SU-DHL-6 (cell line): ENCODE measurements at regions not wholly inside any gene's neighbourhood (a gene's known extent, or its start where the extent isn't known, plus 50 kb on each side); places are given as distances from the start of the nearest gene placed in this dataset.

Experiments
- H2AFZ ChIP-seq: fragments of 200-600 bp; sonication (generic); 2 replicates; pipeline ENCODE4 v1.6.1; 2014; ENCODE audit warnings: low read depth, mild to moderate bottlenecking, moderate library complexity, mixed read lengths, antibody characterized with exemption, low read length; ENCODE audit not compliant: severe bottlenecking
- H3F3A ChIP-seq: fragments of 200-600 bp; shearing (Covaris generic); 2 replicates; pipeline ENCODE4 v1.6.0; 2016; ENCODE audit warnings: antibody characterized with exemption, mild to moderate bottlenecking; ENCODE audit not compliant: insufficient read depth
- H3K27ac ChIP-seq: fragments of 200-600 bp; sonication (generic); 2 replicates; pipeline ENCODE4 v1.5.1; 2016; ENCODE audit warnings: low read depth, mild to moderate bottlenecking, low read length, moderate library complexity, mixed read lengths
- H3K27me3 ChIP-seq: fragments of 200-600 bp; sonication (generic), shearing (Covaris generic); 2 replicates; pipeline ENCODE4 v1.6.0; 2014; ENCODE audit warnings: mild to moderate bottlenecking, low read length
- H3K36me3 ChIP-seq: fragments of 200-600 bp; sonication (generic); 2 replicates; pipeline ENCODE4 v1.6.1; 2014; ENCODE audit warnings: mild to moderate bottlenecking, low read length, mixed read lengths
- H3K4me2 ChIP-seq: fragments of 300-600, 200-600 bp; shearing (Covaris generic), sonication (generic); 2 replicates; pipeline ENCODE4 v1.6.0; 2014; ENCODE audit warnings: low read length, low read depth, mild to moderate bottlenecking; ENCODE audit not compliant: poor library complexity, severe bottlenecking
- H3K4me3 ChIP-seq: fragments of 200-600 bp; sonication (generic); 2 replicates; pipeline ENCODE4 v1.5.1; 2014; ENCODE audit warnings: antibody characterized with exemption, low read length, mild to moderate bottlenecking, mixed read lengths; ENCODE audit not compliant: insufficient read depth, poor library complexity, severe bottlenecking
- H3K79me2 ChIP-seq: fragments of 200-600 bp; sonication (generic); 2 replicates; pipeline ENCODE4 v1.6.1; 2014; ENCODE audit warnings: mild to moderate bottlenecking, low read length, moderate library complexity; ENCODE audit not compliant: insufficient read depth
- H3K9ac ChIP-seq: fragments of 200-600 bp; sonication (generic); 2 replicates; pipeline ENCODE4 v1.7.0; 2014; ENCODE audit warnings: mild to moderate bottlenecking, low read length
- H3K9me2 ChIP-seq: fragments of 200-600 bp; sonication (generic); replicated peaks from 2 replicates; pipeline ENCODE4 v1.6.1; 2014; ENCODE audit warnings: low read length; ENCODE audit not compliant: insufficient read depth
- H3K9me3 ChIP-seq: fragments of 200-600 bp; sonication (generic); 2 replicates; pipeline ENCODE4 v1.6.1; 2014; ENCODE audit warnings: low read length, mixed read lengths; ENCODE audit not compliant: insufficient read depth
- H4K20me1 ChIP-seq: fragments of 200-600 bp; sonication (generic); 2 replicates; pipeline ENCODE4 v1.6.1; 2014; ENCODE audit warnings: low read depth, mild to moderate bottlenecking, antibody characterized with exemption, low read length, moderate library complexity, mixed read lengths
- CTCF ChIP-seq: fragments of 200-600 bp; sonication (generic); IDR thresholded peaks from one replicate; pipeline ENCODE4 v1.5.1; 2017; ENCODE audit warnings: antibody characterized with exemption, mild to moderate bottlenecking, low read length, moderate library complexity; ENCODE audit not compliant: insufficient read depth, poor library complexity, severe bottlenecking
- EZH2phosphoT487 ChIP-seq: fragments of 200-600 bp; sonication (generic), shearing (Covaris generic); conservative IDR thresholded peaks from 2 replicates; pipeline ENCODE4 v1.6.1; 2018; ENCODE audit warnings: mild to moderate bottlenecking, antibody characterized with exemption, low read length, moderate library complexity, mixed read lengths

DNA sequence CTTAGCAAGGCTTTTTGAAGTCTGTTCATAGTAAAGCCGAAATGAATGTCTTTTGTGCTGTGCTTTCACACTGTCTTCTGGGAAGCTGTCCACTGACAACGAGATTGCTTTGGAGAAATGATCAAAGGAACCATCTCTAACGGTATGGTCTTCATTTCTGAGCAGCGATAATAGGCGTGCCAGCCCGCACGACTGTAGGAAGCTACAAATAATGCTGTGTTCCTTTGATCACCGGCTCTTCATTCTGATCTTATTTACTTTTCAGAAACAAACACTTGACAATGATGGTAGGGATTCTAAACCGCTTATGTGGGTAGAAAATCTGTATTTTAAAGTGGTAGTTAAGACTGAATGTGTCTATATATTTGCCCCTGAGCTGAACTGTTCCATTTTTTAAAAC, 306.6 kb upstream of the EXOC2 start:
- no peak overlapping the region for H3K27ac ChIP-seq
- H3K27me3 ChIP-seq: no peaks in the 10 kb centered on the region
- H2AFZ ChIP-seq: no peak overlapping the region
- TF ChIP-seq EZH2phosphoT487 (no peak), CTCF (no peak)
- H3K9ac ChIP-seq: no peak overlapping the region
- no peaks in the 10 kb centered on the region for H4K20me1 ChIP-seq
- H3F3A ChIP-seq: no peaks in the 10 kb centered on the region
- no peaks in the 10 kb centered on the region for H3K79me2 ChIP-seq
- H3K9me2 ChIP-seq: no peaks in the 10 kb centered on the region
- no peak overlapping the region for H3K4me3 ChIP-seq
- no peak overlapping the region for H3K4me2 ChIP-seq
- H3K36me3 ChIP-seq: no peaks in the 10 kb centered on the region
- H3K9me3 ChIP-seq: no peaks in the 10 kb centered on the region

DNA sequence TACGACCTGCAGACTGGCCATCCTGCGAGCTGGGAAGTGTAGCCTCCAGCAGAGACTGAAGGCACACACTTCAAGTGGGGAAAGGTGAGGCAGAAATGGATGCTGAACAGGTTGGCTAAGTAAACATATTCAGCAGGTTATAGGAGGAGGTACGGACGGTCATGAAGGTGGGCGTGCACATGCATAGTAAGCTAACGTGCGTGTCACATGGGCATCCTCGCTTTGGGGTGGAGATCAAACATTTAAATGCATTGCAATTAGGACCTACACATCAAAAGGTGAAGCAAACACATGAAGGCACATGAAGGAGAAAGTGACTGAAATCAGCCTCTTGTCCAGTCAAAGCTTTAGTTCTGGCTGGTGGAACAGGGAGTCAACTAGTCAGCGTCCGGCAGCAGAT, 305.6 kb upstream of the EXOC2 start:
- H4K20me1 ChIP-seq: no peaks in the 10 kb centered on the region
- TF ChIP-seq CTCF (no peak), EZH2phosphoT487 (no peak)
- H3K9me3 ChIP-seq: no peaks in the 10 kb centered on the region
- H3F3A ChIP-seq: no peaks in the 10 kb centered on the region
- no peaks in the 10 kb centered on the region for H3K79me2 ChIP-seq
- no peak overlapping the region for H3K4me3 ChIP-seq
- H3K27ac ChIP-seq: no peak overlapping the region
- no peak overlapping the region for H2AFZ ChIP-seq
- no peak overlapping the region for H3K9ac ChIP-seq
- no peaks in the 10 kb centered on the region for H3K27me3 ChIP-seq
- no peak overlapping the region for H3K4me2 ChIP-seq
- no peaks in the 10 kb centered on the region for H3K9me2 ChIP-seq
- H3K36me3 ChIP-seq: no peaks in the 10 kb centered on the region

DNA sequence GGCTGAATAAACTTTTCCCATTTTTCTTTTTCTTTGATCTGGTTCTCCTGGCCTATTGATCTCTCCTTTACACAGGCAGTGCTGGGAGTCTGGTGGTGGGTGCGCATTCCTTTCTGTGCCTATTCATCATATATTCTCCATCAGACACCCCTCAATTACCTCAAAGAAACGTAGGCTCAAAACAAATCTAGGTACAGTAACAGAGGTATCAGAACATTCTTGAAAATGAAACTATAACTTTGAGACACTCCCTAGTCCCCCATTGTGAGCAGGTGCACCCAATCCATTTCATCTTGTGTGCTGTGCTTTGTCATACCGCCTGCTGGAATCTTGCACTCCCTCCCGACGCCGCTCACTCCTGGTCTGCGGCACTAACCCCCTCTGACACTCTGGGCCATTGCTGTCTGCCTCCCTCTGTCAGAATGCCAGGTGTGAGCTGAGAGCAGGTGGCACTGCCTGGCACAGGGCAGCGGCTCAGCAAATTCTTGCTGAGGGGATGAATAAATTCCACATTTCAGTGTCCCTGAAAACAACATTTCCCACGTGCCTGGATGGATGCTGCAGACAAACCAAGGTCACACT, 303.4 kb upstream of the EXOC2 start:
- Histone ChIP-seq H3K79me2 (no peaks in the 10 kb centered on the region), H3K9me2 (no peaks in the 10 kb centered on the region), H3K9me3 (no peaks in the 10 kb centered on the region), H2AFZ (no peak overlapping the region), H4K20me1 (no peaks in the 10 kb centered on the region), H3K36me3 (no peaks in the 10 kb centered on the region), H3K9ac (no peak overlapping the region), H3K4me3 (no peak overlapping the region), H3F3A (no peaks in the 10 kb centered on the region), H3K27ac (no peak overlapping the region), H3K4me2 (no peak overlapping the region), H3K27me3 (no peaks in the 10 kb centered on the region)
- TF ChIP-seq EZH2phosphoT487: no peak
- TF ChIP-seq CTCF: no peak
